Mesothelial cell of epicardium (in vitro differentiated cells): ENCODE measurements at regions not wholly inside any gene's neighbourhood (a gene's known extent, or its start where the extent isn't known, plus 50 kb on each side); places are given as distances from the start of the nearest gene placed in this dataset.

Experiments
- DNase-seq, 2 experiments: peaks; one replicate each; pipeline ENCODE4 v3.0.0; 2021; ENCODE audit warnings: low spot score in 2 of 2; ENCODE audit not compliant: unreplicated experiment in 2 of 2
- H3K27ac Mint-ChIP-seq: 2 replicates; pipeline ENCODE4 v1.8.0; 2021; ENCODE audit warnings: mixed read lengths
- H3K27me3 Mint-ChIP-seq: 2 replicates; pipeline ENCODE4 v1.8.0; 2021; ENCODE audit warnings: low read depth, mixed read lengths
- H3K36me3 Mint-ChIP-seq: 2 replicates; pipeline ENCODE4 v1.8.0; 2021; ENCODE audit warnings: mixed read lengths
- H3K4me1 Mint-ChIP-seq: 2 replicates; pipeline ENCODE4 v1.8.0; 2021; ENCODE audit warnings: mixed read lengths
- H3K4me3 Mint-ChIP-seq: 2 replicates; pipeline ENCODE4 v1.8.0; 2021; ENCODE audit warnings: mild to moderate bottlenecking, moderate library complexity, mixed read lengths
- H3K9me3 Mint-ChIP-seq: 2 replicates; pipeline ENCODE4 v1.8.0; 2021; ENCODE audit warnings: mixed read lengths
- CTCF ChIP-seq: fragments of 200-600 bp; sonication (generic); IDR thresholded peaks from one replicate; pipeline ENCODE4 v1.5.0; 2021; ENCODE audit warnings: antibody characterized with exemption; ENCODE audit not compliant: unreplicated experiment

GRCh38 chr3:178284181-178284580 is 252.1 kb upstream of the KCNMB2 start:
- Mint-ChIP-seq H3K4me3 (no peak overlapping the region), H3K27me3 (no peaks in the 10 kb centered on the region), H3K27ac (no peak overlapping the region), H3K36me3 (peaks cover 12% of the 10 kb centered on the region), H3K9me3 (peaks cover 52% of the 10 kb centered on the region), H3K4me1 (peaks cover 2% of the 10 kb centered on the region)
- no peak for DNase-seq
- TF ChIP-seq CTCF, result no peak

DNA sequence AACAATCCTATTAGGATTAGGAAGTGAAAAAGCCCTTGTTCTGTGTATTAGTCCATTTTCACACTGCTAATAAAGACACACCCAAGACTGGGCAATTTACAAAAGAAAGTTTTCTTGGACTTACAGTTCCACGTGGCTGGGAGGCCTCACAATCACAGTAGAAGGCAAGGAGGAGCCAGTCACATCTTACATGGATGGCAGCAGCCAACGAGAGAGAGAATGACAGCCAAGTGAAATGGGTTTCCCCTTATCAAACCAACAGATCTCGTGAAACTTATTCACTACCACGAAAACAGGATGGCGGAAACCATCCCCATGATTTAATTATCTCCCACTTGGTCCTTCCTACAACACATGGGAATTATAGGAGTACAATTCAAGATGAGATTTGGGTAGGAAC is 248.2 kb upstream of the KCNMB2 start:
- H3K27ac Mint-ChIP-seq, result no peak overlapping the region
- no peak for DNase-seq
- peaks cover 21% of the 10 kb centered on the region for H3K4me1 Mint-ChIP-seq
- H3K27me3 Mint-ChIP-seq, result no peaks in the 10 kb centered on the region
- H3K9me3 Mint-ChIP-seq, result peaks cover 24% of the 10 kb centered on the region
- TF ChIP-seq CTCF, result no peak
- H3K4me3 Mint-ChIP-seq, result no peak overlapping the region
- H3K36me3 Mint-ChIP-seq, result peaks cover 4% of the 10 kb centered on the region

DNA sequence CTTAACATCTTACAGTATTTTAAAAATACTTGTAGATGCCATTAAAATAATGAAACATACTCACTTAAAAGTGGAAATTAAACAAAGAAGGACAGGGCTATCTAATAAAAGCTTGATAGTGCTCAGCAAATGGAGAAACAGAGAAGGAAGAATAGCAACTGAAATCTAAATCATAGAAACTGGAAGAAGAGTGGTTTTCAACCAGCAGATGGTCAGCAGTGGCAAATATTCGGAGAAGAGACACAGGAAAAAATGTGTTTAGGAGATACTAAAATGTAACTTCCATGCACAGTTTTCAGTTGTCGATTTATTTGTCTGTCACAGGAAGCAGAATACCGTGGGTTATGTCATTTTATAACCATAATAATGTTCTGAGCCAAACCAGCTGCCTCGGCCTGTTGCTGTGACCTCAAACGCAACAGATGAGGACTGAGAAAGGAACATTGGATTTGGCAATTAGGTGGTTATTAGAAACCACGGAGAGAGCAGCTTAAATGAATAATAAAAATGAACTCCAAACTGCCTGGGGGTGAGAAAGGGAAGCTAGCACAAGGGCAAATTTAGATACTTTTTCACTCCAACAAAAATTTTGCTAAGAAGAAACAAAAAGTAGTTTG is 246.6 kb upstream of the KCNMB2 start:
- TF ChIP-seq CTCF, result no peak
- Mint-ChIP-seq H3K4me3 (no peak overlapping the region), H3K36me3 (peaks cover 4% of the 10 kb centered on the region), H3K27ac (peak overlapping the region; percentile 14), H3K9me3 (peaks cover 24% of the 10 kb centered on the region), H3K27me3 (no peaks in the 10 kb centered on the region), H3K4me1 (peaks cover 21% of the 10 kb centered on the region)
- no peak for DNase-seq

DNA sequence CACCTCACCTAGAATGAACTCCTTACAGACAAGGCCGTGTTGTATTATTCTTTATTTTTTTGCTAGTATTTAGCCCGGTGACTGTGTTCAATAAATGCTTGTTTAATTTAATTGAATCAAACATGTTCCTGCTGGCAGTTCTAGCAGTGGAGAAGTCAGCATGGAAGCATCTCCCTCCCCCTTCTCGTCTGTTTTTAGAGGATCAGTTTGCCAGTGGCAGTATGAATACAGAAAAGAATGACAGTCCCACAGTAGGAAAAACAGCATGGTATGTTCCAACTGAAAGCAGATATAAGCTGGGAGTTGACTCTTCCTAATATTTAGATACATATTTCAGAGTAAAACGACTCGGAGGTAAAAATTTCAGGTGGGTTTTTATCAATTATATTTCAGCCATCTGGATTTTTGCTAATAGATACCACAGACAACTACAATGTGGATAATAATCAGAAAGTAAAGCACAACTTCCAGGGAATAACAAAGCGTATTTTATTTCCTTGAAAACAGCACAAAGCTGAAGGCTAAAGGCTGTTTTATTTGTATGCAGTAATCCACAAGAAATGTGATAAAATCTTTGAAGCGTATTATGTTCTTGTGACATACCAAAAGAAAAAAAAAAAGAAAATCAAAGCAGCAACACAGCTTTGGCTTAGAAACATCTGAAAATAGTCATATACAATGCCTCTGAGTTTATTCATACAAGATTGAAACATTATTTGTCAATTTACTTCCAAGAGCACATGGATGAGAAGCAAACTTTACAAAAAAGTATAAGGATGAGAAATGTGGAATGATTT is 244.5 kb upstream of the KCNMB2 start:
- peak overlapping the region; percentile 52 for H3K27ac Mint-ChIP-seq
- no peak for DNase-seq
- peaks cover 24% of the 10 kb centered on the region for H3K4me1 Mint-ChIP-seq
- TF ChIP-seq CTCF, result no peak
- H3K4me3 Mint-ChIP-seq, result no peak overlapping the region
- peaks cover 18% of the 10 kb centered on the region for H3K9me3 Mint-ChIP-seq
- peaks cover 4% of the 10 kb centered on the region for H3K36me3 Mint-ChIP-seq
- H3K27me3 Mint-ChIP-seq, result no peaks in the 10 kb centered on the region

- Mint-ChIP-seq H3K9me3 (no peaks in the 10 kb centered on the region), H3K4me3 (no peak overlapping the region), H3K27me3 (no peaks in the 10 kb centered on the region), H3K36me3 (no peaks in the 10 kb centered on the region), H3K27ac (no peak overlapping the region), H3K4me1 (peaks cover 25% of the 10 kb centered on the region)
- DNase-seq, result no peak
- no peak for TF ChIP-seq CTCF
These were observed 240.8 kb upstream of the KCNMB2 start for GRCh38 chr3:178295292-178295912.
